ENCODE measurements at regions not wholly inside any gene's neighbourhood (a gene's known extent, or its start where the extent isn't known, plus 50 kb on each side); places are given as distances from the start of the nearest gene placed in this dataset.

- no peaks in the 10 kb centered on the region for H3K79me1 ChIP-seq (ENCODE audit: low read length)
- no peak overlapping the region for H3K4ac ChIP-seq (ENCODE audit: low read depth, low read length)
- H3K27ac ChIP-seq (ENCODE audit: low read depth, low read length): no peak overlapping the region
- no peak overlapping the region for H3K9ac ChIP-seq (ENCODE audit: low read length)
- H2BK5ac ChIP-seq (ENCODE audit: low read depth, low read length, poor library complexity): no peak overlapping the region
- H2BK120ac ChIP-seq (ENCODE audit: insufficient read depth, low read length, poor library complexity): no peak overlapping the region
- H2AK5ac ChIP-seq (ENCODE audit: low read length): no peak overlapping the region
- H3K4me3 ChIP-seq (ENCODE audit: low read depth, low read length): no peak overlapping the region
- no peak overlapping the region for H3K18ac ChIP-seq (ENCODE audit: low read length)
- H2BK12ac ChIP-seq (ENCODE audit: low read length): no peak overlapping the region
- no peak for DNase-seq
- no peaks in the 10 kb centered on the region for H3K79me2 ChIP-seq (ENCODE audit: control insufficient read depth, insufficient read depth, low read length, poor library complexity)
- H3K4me2 ChIP-seq (ENCODE audit: low read length): no peak overlapping the region
- H3K9me3 ChIP-seq (ENCODE audit: insufficient read depth, low read depth, low read length): no peaks in the 10 kb centered on the region
- no peak overlapping the region for H2AFZ ChIP-seq (ENCODE audit: insufficient read depth, low read length, poor library complexity)
- H4K8ac ChIP-seq (ENCODE audit: low read depth, low read length): no peak overlapping the region
- H4K12ac ChIP-seq (ENCODE audit: low read depth, low read length): no peak overlapping the region
- no peak overlapping the region for H4K91ac ChIP-seq (ENCODE audit: low read depth, low read length)
- H3K14ac ChIP-seq (ENCODE audit: low read length): no peak overlapping the region
- no peak overlapping the region for H3K23ac ChIP-seq (ENCODE audit: low read length)
- peaks cover 0 to 2% of the 10 kb centered on the region in 2 experiments for H3K4me1 ChIP-seq (ENCODE audit: control insufficient read depth in 1 of 2, insufficient read depth in 2 of 2, low read length in 2 of 2)
- no peaks in the 10 kb centered on the region for H3K27me3 ChIP-seq (ENCODE audit: insufficient read depth, low read length)
- H3K36me3 ChIP-seq (ENCODE audit: control insufficient read depth in 1 of 2, insufficient read depth in 2 of 2, low read length in 2 of 2): no peaks in the 10 kb centered on the region
- WGBS (ENCODE audit: extremely low coverage, insufficient coverage, insufficient read length): no CpG with 5 or more reads among the region's 1 CpG
Measured at GRCh38 chr11:95429376-95429907, 198.4 kb upstream of the SESN3 start.

- H3K4me1 ChIP-seq (ENCODE audit: control insufficient read depth in 1 of 2, insufficient read depth in 2 of 2, low read length in 2 of 2): peaks cover 0 to 2% of the 10 kb centered on the region in 2 experiments
- H3K27me3 ChIP-seq (ENCODE audit: insufficient read depth, low read length): no peaks in the 10 kb centered on the region
- H3K79me1 ChIP-seq (ENCODE audit: low read length): no peaks in the 10 kb centered on the region
- no peak overlapping the region for H2BK12ac ChIP-seq (ENCODE audit: low read length)
- H3K27ac ChIP-seq (ENCODE audit: low read depth, low read length): no peak overlapping the region
- no peak overlapping the region for H2AFZ ChIP-seq (ENCODE audit: insufficient read depth, low read length, poor library complexity)
- no peak overlapping the region for H2BK120ac ChIP-seq (ENCODE audit: insufficient read depth, low read length, poor library complexity)
- H3K79me2 ChIP-seq (ENCODE audit: control insufficient read depth, insufficient read depth, low read length, poor library complexity): no peaks in the 10 kb centered on the region
- H3K9me3 ChIP-seq (ENCODE audit: insufficient read depth, low read depth, low read length): no peaks in the 10 kb centered on the region
- DNase-seq: no peak
- H3K9ac ChIP-seq (ENCODE audit: low read length): no peak overlapping the region
- H3K23ac ChIP-seq (ENCODE audit: low read length): no peak overlapping the region
- no peak overlapping the region for H3K4me3 ChIP-seq (ENCODE audit: low read depth, low read length)
- no peaks in the 10 kb centered on the region for H3K36me3 ChIP-seq (ENCODE audit: control insufficient read depth in 1 of 2, insufficient read depth in 2 of 2, low read length in 2 of 2)
- H2AK5ac ChIP-seq (ENCODE audit: low read length): no peak overlapping the region
- H4K8ac ChIP-seq (ENCODE audit: low read depth, low read length): no peak overlapping the region
- H4K12ac ChIP-seq (ENCODE audit: low read depth, low read length): no peak overlapping the region
- no peak overlapping the region for H2BK5ac ChIP-seq (ENCODE audit: low read depth, low read length, poor library complexity)
- H3K4ac ChIP-seq (ENCODE audit: low read depth, low read length): no peak overlapping the region
- WGBS (ENCODE audit: extremely low coverage, insufficient coverage, insufficient read length): no CpG with 5 or more reads among the region's 5 CpGs
- H3K14ac ChIP-seq (ENCODE audit: low read length): no peak overlapping the region
- no peak overlapping the region for H3K4me2 ChIP-seq (ENCODE audit: low read length)
- no peak overlapping the region for H3K18ac ChIP-seq (ENCODE audit: low read length)
- no peak overlapping the region for H4K91ac ChIP-seq (ENCODE audit: low read depth, low read length)
Measured at GRCh38 chr11:95426823-95427462, 195.9 kb upstream of the SESN3 start.

DNA sequence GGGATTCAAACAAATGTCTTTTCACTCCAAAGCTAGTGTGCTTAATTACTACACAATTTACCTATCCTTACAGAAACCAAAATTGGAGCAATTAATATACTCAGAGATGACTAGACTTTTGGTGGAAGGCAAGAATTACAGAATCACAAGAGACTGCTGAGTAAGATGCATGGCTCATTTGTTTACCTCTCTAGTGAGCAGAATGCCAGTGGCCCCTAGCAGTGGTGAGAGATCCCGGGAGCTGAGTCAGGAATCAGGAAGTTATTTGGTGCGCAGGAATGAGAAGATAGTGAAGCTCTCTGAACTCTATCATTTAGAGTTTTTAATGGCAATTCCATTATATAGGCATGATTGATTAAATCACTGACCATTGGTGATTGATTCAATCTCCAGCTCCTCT is 188.9 kb upstream of the SESN3 start:
- no peaks in the 10 kb centered on the region for H3K36me3 ChIP-seq (ENCODE audit: control insufficient read depth in 1 of 2, insufficient read depth in 2 of 2, low read length in 2 of 2)
- H3K27me3 ChIP-seq (ENCODE audit: insufficient read depth, low read length): no peaks in the 10 kb centered on the region
- no peak overlapping the region for H3K14ac ChIP-seq (ENCODE audit: low read length)
- H4K8ac ChIP-seq (ENCODE audit: low read depth, low read length): no peak overlapping the region
- no peak overlapping the region for H3K4me2 ChIP-seq (ENCODE audit: low read length)
- no peak overlapping the region for H2BK120ac ChIP-seq (ENCODE audit: insufficient read depth, low read length, poor library complexity)
- H2BK5ac ChIP-seq (ENCODE audit: low read depth, low read length, poor library complexity): no peak overlapping the region
- H3K27ac ChIP-seq (ENCODE audit: low read depth, low read length): no peak overlapping the region
- H3K79me2 ChIP-seq (ENCODE audit: control insufficient read depth, insufficient read depth, low read length, poor library complexity): no peaks in the 10 kb centered on the region
- no peak overlapping the region for H3K4me3 ChIP-seq (ENCODE audit: low read depth, low read length)
- no peak overlapping the region for H3K23ac ChIP-seq (ENCODE audit: low read length)
- H3K79me1 ChIP-seq (ENCODE audit: low read length): no peaks in the 10 kb centered on the region
- no peak overlapping the region for H2AFZ ChIP-seq (ENCODE audit: insufficient read depth, low read length, poor library complexity)
- H3K4ac ChIP-seq (ENCODE audit: low read depth, low read length): no peak overlapping the region
- no peaks in the 10 kb centered on the region for H3K9me3 ChIP-seq (ENCODE audit: insufficient read depth, low read depth, low read length)
- H3K9ac ChIP-seq (ENCODE audit: low read length): no peak overlapping the region
- H2AK5ac ChIP-seq (ENCODE audit: low read length): no peak overlapping the region
- H4K12ac ChIP-seq (ENCODE audit: low read depth, low read length): no peak overlapping the region
- H3K18ac ChIP-seq (ENCODE audit: low read length): no peak overlapping the region
- H3K4me1 ChIP-seq (ENCODE audit: control insufficient read depth in 1 of 2, insufficient read depth in 2 of 2, low read length in 2 of 2): peaks cover 0 to 2% of the 10 kb centered on the region in 2 experiments
- no CpG with 5 or more reads among the region's 2 CpGs for WGBS (ENCODE audit: extremely low coverage, insufficient coverage, insufficient read length)
- H2BK12ac ChIP-seq (ENCODE audit: low read length): no peak overlapping the region
- DNase-seq: peak; percentile 50 to 52
- H4K91ac ChIP-seq (ENCODE audit: low read depth, low read length): no peak overlapping the region

DNA sequence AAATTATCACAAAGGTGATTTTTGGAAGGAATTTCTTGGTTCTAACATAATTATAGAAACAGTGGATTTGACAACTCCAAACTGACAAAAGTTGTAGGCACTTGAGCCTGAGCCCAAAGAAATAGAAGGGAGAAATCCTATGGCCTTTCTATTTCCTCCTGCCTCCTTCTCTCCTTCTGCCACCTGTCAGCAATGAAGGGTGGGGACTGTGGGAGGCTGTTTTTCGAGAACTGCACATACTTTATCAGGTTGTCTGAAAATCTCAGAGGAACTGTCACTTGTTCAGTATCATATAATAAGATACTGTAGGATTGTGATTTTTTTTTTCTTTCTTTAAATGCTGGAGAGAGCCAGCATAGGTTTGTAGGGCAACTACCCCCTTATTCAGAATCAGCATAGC is 187.9 kb upstream of the SESN3 start:
- Histone ChIP-seq H3K4ac (ENCODE audit: low read depth, low read length) (no peak overlapping the region), H4K91ac (ENCODE audit: low read depth, low read length) (no peak overlapping the region)
- no peak for DNase-seq

More for the DNA sequence above, 187.9 kb upstream of the SESN3 start:
- H3K14ac ChIP-seq (ENCODE audit: low read length): no peak overlapping the region
- H3K79me2 ChIP-seq (ENCODE audit: control insufficient read depth, insufficient read depth, low read length, poor library complexity): no peaks in the 10 kb centered on the region
- H4K12ac ChIP-seq (ENCODE audit: low read depth, low read length): no peak overlapping the region
- H3K4me1 ChIP-seq (ENCODE audit: control insufficient read depth in 1 of 2, insufficient read depth in 2 of 2, low read length in 2 of 2): peaks cover 0 to 2% of the 10 kb centered on the region in 2 experiments
- H3K23ac ChIP-seq (ENCODE audit: low read length): no peak overlapping the region
- H3K9ac ChIP-seq (ENCODE audit: low read length): no peak overlapping the region
- no CpG with 5 or more reads among the region's 1 CpG for WGBS (ENCODE audit: extremely low coverage, insufficient coverage, insufficient read length)
- H2BK12ac ChIP-seq (ENCODE audit: low read length): no peak overlapping the region
- H3K9me3 ChIP-seq (ENCODE audit: insufficient read depth, low read depth, low read length): no peaks in the 10 kb centered on the region
- no peak overlapping the region for H3K4me2 ChIP-seq (ENCODE audit: low read length)
- no peak overlapping the region for H3K4me3 ChIP-seq (ENCODE audit: low read depth, low read length)
- no peak overlapping the region for H2AFZ ChIP-seq (ENCODE audit: insufficient read depth, low read length, poor library complexity)
- no peak overlapping the region for H2BK5ac ChIP-seq (ENCODE audit: low read depth, low read length, poor library complexity)
- H3K18ac ChIP-seq (ENCODE audit: low read length): no peak overlapping the region
- H2BK120ac ChIP-seq (ENCODE audit: insufficient read depth, low read length, poor library complexity): no peak overlapping the region
- H3K27me3 ChIP-seq (ENCODE audit: insufficient read depth, low read length): no peaks in the 10 kb centered on the region
- H4K8ac ChIP-seq (ENCODE audit: low read depth, low read length): no peak overlapping the region
- H3K79me1 ChIP-seq (ENCODE audit: low read length): no peaks in the 10 kb centered on the region
- no peaks in the 10 kb centered on the region for H3K36me3 ChIP-seq (ENCODE audit: control insufficient read depth in 1 of 2, insufficient read depth in 2 of 2, low read length in 2 of 2)
- H3K27ac ChIP-seq (ENCODE audit: low read depth, low read length): no peak overlapping the region
- H2AK5ac ChIP-seq (ENCODE audit: low read length): no peak overlapping the region
